Heart left ventricle (tissue), 16 donors: ENCODE measurements at regions not wholly inside any gene's neighbourhood (a gene's known extent, or its start where the extent isn't known, plus 50 kb on each side); places are given as distances from the start of the nearest gene placed in this dataset.

ENCODE experiments used
- ATAC-seq, 4 donors: fragments of 200-7000 bp; cut with Tn5 transposase; one replicate each; pipeline ENCODE4 v1.9.1; 2020 to 2022; ENCODE audit warnings: moderate library complexity in 4 of 4, mild to moderate bottlenecking in 3 of 4, moderate number of reproducible peaks in 1 of 4
- DNase-seq, 5 donors: peaks; one replicate each; pipeline ENCODE4 v3.0.0-alpha.2; 2020
- H3K27ac ChIP-seq, 12 donors: fragments of 200-600 bp; sonication (generic) in 4 of 12; one replicate each; pipeline versions ENCODE4 v1.5.0 to v1.8.0; 2016 to 2022; ENCODE audit warnings: mild to moderate bottlenecking in 2 of 12
- H3K27me3 ChIP-seq, 9 donors: fragments of 200-600 bp; sonication (generic) in 2 of 9; one replicate each; pipeline versions ENCODE4 v1.5.1 to v1.8.0; 2016 to 2022; ENCODE audit warnings: mild to moderate bottlenecking in 3 of 9
- H3K36me3 ChIP-seq, 9 donors: fragments of 200-600 bp; sonication (generic) in 2 of 9; one replicate each; pipeline versions ENCODE4 v1.5.0 to v1.8.0; 2018 to 2022; ENCODE audit warnings: mild to moderate bottlenecking in 2 of 9
- H3K4me1 ChIP-seq, 12 donors: fragments of 200-600 bp; sonication (generic) in 4 of 12; one replicate each; pipeline versions ENCODE4 v1.5.0 to v1.8.0; 2016 to 2022; ENCODE audit warnings: mild to moderate bottlenecking in 3 of 12
- H3K4me3 ChIP-seq, 12 donors: fragments of 200-600 bp; sonication (generic) in 4 of 12; one replicate each; pipeline versions ENCODE4 v1.5.0 to v1.8.0; 2017 to 2022; ENCODE audit warnings: mild to moderate bottlenecking in 9 of 12, moderate library complexity in 4 of 12
- H3K9me3 ChIP-seq, 12 donors: fragments of 200-600 bp; sonication (generic) in 4 of 12; one replicate each; pipeline versions ENCODE4 v1.5.0 to v1.8.0; 2016 to 2022; ENCODE audit warnings: mild to moderate bottlenecking in 1 of 12
- POLR2A ChIP-seq, 2 donors: fragments of 450-650 bp; IDR thresholded peaks; one replicate each; pipeline ENCODE4 v1.6.1; 2017; ENCODE audit warnings: antibody characterized with exemption in 2 of 2, mild to moderate bottlenecking in 2 of 2, moderate library complexity in 2 of 2
- WGBS, 4 donors: extraction: QIAGEN DNeasy Blood & Tissue Kit in 2 of 4; methylation state at CpG; one replicate each; pipeline versions ENCODE4 v1.1.5 to v1.1.7; 2013 to 2018; 5-methylcytosine and 5-hydroxymethylcytosine counted together
- intact Hi-C, 10 donors: fragments of 100-400 bp; cut with DNase I; formaldehyde crosslinking; loops; one replicate each; pipeline versions ENCODE4 v1.11.1 to v1.14.2; 2022
- TF ChIP-seq, protein P1 (sequence below), 12 donors: fragments of 200-600 bp; sonication (generic) in 4 of 12; IDR thresholded peaks; one replicate each; pipeline versions ENCODE4 v1.5.0 to v1.8.0; 2018 to 2022; ENCODE audit warnings: antibody characterized with exemption in 12 of 12, mild to moderate bottlenecking in 5 of 12
- donor health status: ischemic (EF 13 %, LVEDD 7.1; RV severe dilation, severe dysfunction).
- donor health status: healthy with polysubstance abuse.
- donor health status: DM: no; HTN: yes; CAD: no.
- donor health status: DM: no; HTN: no; CAD: no.
- donor health status: ischemic (EF 25% LVEDD 6.9; RV normal size, moderate dysfunction).
- donor health status: ischemic (EF 25% LVEDD 5.7; RV mildly dilated, moderate dysfunction).
- donor health status: healthy.
- donor health status: DM: yes; HTN: yes; CAD: no.
- donor health status: ischemic (EF 35%, LVEDD 5.7; RV mildly dilated, moderate dysfunction).
- donor health status: nonischemic (EF 11% LVEDD 7.7; RV severe dilation, severe dysfunction).
- donor health status: DM: yes; HTN: yes; CAD: no.
- donor health status: PGD.
- donor health status: ischemic (EF 29% LVEDD 5.4; RV normal size, mild dysfunction).
- donor health status: nonischemic (EF 23%, LVEDD 6.1; RV moderate dilation, normal function).

DNA sequence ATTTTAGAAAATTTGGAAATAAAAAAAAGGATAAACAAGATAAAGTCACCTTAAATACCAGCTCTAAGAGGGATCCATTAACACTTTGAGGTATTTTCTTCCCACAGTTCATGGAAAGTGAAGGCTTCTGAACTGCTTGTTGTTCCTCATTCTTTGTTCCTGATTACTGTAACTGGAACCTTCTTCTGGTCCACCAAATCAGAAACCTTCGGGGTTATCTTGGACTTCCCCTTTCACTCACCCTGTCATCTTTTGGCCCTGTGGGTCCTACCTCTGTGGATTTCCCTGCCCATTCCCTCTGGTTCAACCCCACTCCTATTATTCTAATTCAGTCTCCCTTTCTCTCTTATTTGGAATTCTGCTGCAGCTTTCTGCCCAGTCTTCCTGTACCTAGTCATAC is 116.5 kb upstream of the PRPS1L1 start:
- DNase-seq = no peak
- peak in 1 of 4 donors; percentile 44 for ATAC-seq
- no peaks in the 10 kb centered on the region for H3K27me3 ChIP-seq
- intact Hi-C loops = no loop called here
- no peak overlapping the region for H3K27ac ChIP-seq
- TF ChIP-seq, protein P1, sequence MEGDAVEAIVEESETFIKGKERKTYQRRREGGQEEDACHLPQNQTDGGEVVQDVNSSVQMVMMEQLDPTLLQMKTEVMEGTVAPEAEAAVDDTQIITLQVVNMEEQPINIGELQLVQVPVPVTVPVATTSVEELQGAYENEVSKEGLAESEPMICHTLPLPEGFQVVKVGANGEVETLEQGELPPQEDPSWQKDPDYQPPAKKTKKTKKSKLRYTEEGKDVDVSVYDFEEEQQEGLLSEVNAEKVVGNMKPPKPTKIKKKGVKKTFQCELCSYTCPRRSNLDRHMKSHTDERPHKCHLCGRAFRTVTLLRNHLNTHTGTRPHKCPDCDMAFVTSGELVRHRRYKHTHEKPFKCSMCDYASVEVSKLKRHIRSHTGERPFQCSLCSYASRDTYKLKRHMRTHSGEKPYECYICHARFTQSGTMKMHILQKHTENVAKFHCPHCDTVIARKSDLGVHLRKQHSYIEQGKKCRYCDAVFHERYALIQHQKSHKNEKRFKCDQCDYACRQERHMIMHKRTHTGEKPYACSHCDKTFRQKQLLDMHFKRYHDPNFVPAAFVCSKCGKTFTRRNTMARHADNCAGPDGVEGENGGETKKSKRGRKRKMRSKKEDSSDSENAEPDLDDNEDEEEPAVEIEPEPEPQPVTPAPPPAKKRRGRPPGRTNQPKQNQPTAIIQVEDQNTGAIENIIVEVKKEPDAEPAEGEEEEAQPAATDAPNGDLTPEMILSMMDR (IDR thresholded peaks at IDR 0.05) = no peak
- TF ChIP-seq POLR2A (IDR thresholded peaks at IDR 0.05) = no peak
- no peaks in the 10 kb centered on the region for H3K9me3 ChIP-seq
- H3K4me1 ChIP-seq = no peaks in the 10 kb centered on the region
- 64 to 83% (median 71%) methylated on average over 1 of the region's 1 CpG for WGBS, 4 donors
- no peaks in the 10 kb centered on the region for H3K36me3 ChIP-seq
- H3K4me3 ChIP-seq = no peak overlapping the region

DNA sequence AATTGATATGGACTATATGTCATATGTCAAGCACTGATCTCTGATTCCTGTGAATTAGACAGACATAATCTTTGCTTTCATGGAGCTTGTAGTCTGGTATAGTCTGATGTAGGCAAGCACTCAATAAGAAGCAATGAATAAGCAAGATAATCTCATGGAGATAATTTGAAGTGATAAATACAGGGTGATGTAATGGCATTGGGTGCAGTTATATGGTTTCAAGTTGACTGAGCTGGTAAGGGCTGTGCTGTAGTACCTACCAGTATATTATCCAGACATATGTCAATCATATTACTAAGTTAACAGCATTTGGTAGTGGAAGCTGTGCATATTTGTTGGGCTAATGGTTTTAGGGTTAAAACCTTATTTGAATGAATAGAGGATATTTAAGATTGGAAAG is 117.5 kb upstream of the PRPS1L1 start:
- TF ChIP-seq, protein P1 (IDR thresholded peaks at IDR 0.05) = no peak
- no peak for TF ChIP-seq POLR2A (IDR thresholded peaks at IDR 0.05)
- Histone ChIP-seq H3K9me3 (no peaks in the 10 kb centered on the region), H3K27ac (no peak overlapping the region), H3K36me3 (no peaks in the 10 kb centered on the region), H3K4me1 (no peaks in the 10 kb centered on the region), H3K27me3 (no peaks in the 10 kb centered on the region), H3K4me3 (no peak overlapping the region)
- ATAC-seq = no peak
- DNase-seq = no peak
- intact Hi-C loops = no loop called here

DNA sequence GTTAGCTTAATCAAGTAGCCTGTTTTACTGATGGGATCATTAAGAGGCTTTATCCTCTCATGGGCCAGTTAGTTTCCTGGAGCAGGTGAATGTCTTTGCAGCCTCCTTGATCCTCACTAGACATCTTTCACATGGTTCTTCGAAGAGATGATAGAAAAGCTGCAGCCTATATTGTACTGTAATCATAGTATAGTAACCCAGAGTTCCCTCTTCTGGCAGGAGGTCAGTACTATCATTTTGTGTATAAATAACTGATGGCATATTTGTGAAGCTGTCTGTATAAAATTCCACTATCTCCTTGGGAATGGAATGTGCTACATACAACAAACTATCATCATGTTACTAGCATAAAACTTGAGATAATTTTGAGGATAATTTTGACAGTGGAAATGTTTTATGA is 123.8 kb upstream of the PRPS1L1 start:
- Histone ChIP-seq H3K4me3 (no peak overlapping the region), H3K4me1 (peaks cover 0 to 11% (median 0%) of the 10 kb centered on the region in 12 donors), H3K9me3 (no peaks in the 10 kb centered on the region), H3K36me3 (no peaks in the 10 kb centered on the region), H3K27ac (no peak overlapping the region), H3K27me3 (no peaks in the 10 kb centered on the region)
- DNase-seq = no peak
- intact Hi-C loops = loop anchor here in 1 of 10 donors (10.0 kb wide), 1 partner anchor 67 kb away; no protein-coding TSS in a partner anchor
- no peak for ATAC-seq
- WGBS, 4 donors = 58 to 91% (median 74%) methylated on average over 1 of the region's 1 CpG
- TF ChIP-seq POLR2A (IDR thresholded peaks at IDR 0.05) = no peak
- TF ChIP-seq, protein P1 (IDR thresholded peaks at IDR 0.05) = no peak

DNA sequence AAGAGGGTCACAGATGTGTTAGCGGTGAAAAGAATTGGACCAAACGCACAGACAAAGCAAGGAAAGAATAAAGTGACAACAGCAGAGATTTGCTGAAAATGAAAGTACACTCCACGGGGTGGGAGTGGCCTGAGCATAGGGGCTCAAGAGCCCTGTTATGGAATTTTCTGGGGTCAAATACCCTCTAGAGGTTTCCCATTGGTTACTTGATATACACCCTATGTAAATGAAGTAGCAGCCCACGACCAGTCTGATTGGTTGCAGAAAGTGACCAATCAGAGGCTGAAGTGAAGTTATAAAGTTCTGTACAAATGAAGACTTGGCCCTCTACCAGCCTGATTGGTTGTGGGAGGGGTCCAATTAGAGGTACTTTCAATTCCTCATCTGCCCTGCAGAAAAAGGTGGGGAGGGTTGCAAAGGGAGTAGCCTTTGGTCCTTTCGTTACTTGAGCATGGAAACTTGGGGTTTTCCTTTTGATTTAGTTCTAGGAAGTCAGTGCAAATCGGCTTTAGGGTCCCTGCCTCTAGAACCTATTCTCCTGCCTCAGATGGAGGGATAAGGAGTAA is 125.6 kb upstream of the PRPS1L1 start:
- TF ChIP-seq POLR2A (IDR thresholded peaks at IDR 0.05) = no peak
- TF ChIP-seq, protein P1 (IDR thresholded peaks at IDR 0.05) = no peak
- ATAC-seq (no peak), DNase-seq (no peak)
- H3K27ac ChIP-seq = no peak overlapping the region
- H3K4me1 ChIP-seq = peaks cover 0 to 11% (median 0%) of the 10 kb centered on the region in 12 donors
- no peaks in the 10 kb centered on the region for H3K27me3 ChIP-seq
- H3K36me3 ChIP-seq = no peaks in the 10 kb centered on the region
- H3K4me3 ChIP-seq = no peak overlapping the region
- H3K9me3 ChIP-seq = no peaks in the 10 kb centered on the region
- WGBS, 4 donors = 63 to 98% (median 85%) methylated on average over 6 of the region's 6 CpGs
- intact Hi-C loops = loop anchor here in 1 of 10 donors (10.0 kb wide), 1 partner anchor 68 kb away; no protein-coding TSS in a partner anchor
